GM23338 (cell line): ENCODE measurements at regions not wholly inside any gene's neighbourhood (a gene's known extent, or its start where the extent isn't known, plus 50 kb on each side); places are given as distances from the start of the nearest gene placed in this dataset.

Experiments
- ATAC-seq: fragments of 200-7000 bp; cut with Tn5 transposase; 3 replicates; pipeline ENCODE4 v1.9.1; 2020
- DNase-seq: peaks from one replicate; pipeline ENCODE4 v3.0.0-alpha.2; 2015; ENCODE audit warnings: low spot score
- H2AFZ ChIP-seq: fragments of 200-600 bp; sonication (generic); 2 replicates; pipeline ENCODE4 v1.8.0; 2016; ENCODE audit warnings: antibody characterized with exemption, mild to moderate bottlenecking, moderate library complexity
- H3F3A ChIP-seq: fragments of 200-600 bp; sonication (generic); replicated peaks from 2 replicates; pipeline ENCODE4 v1.8.0; 2017; ENCODE audit warnings: antibody characterized with exemption, mixed run types, low read depth
- H3K27ac ChIP-seq: fragments of 200-600 bp; sonication (generic); 2 replicates; pipeline ENCODE4 v1.6.1; 2016; ENCODE audit warnings: low read depth
- H3K27me3 ChIP-seq: fragments of 200-600 bp; sonication (generic); 2 replicates; pipeline ENCODE4 v1.8.0; 2016; ENCODE audit warnings: mild to moderate bottlenecking, mixed run types, moderate library complexity; ENCODE audit not compliant: insufficient read depth
- H3K36me3 ChIP-seq: fragments of 200-600 bp; sonication (generic); 2 replicates; pipeline ENCODE4 v1.8.0; 2016; ENCODE audit warnings: mild to moderate bottlenecking; ENCODE audit not compliant: insufficient read depth
- H3K4me1 ChIP-seq: fragments of 200-600 bp; sonication (generic); 2 replicates; pipeline ENCODE4 v1.8.0; 2016; ENCODE audit warnings: mild to moderate bottlenecking, moderate library complexity; ENCODE audit not compliant: insufficient read depth
- H3K4me2 ChIP-seq: fragments of 200-600 bp; sonication (generic); 2 replicates; pipeline ENCODE4 v1.7.1; 2017; ENCODE audit warnings: mixed run types
- H3K4me3 ChIP-seq: fragments of 200-600 bp; sonication (generic); 2 replicates; pipeline ENCODE4 v1.6.1; 2016; ENCODE audit warnings: mixed run types
- H3K79me2 ChIP-seq: fragments of 200-600 bp; sonication (generic); replicated peaks from 2 replicates; pipeline ENCODE4 v1.8.0; 2017; ENCODE audit warnings: mild to moderate bottlenecking; ENCODE audit not compliant: insufficient read depth
- H3K9me2 ChIP-seq: fragments of 200-600 bp; sonication (generic); 2 replicates; pipeline ENCODE4 v1.8.0; 2017; ENCODE audit not compliant: insufficient read depth
- H4K20me1 ChIP-seq: fragments of 200-600 bp; sonication (generic); replicated peaks from 2 replicates; pipeline ENCODE4 v1.8.0; 2017; ENCODE audit warnings: mild to moderate bottlenecking; ENCODE audit not compliant: insufficient read depth
- H3K27ac Mint-ChIP-seq: 2 replicates; pipeline ENCODE4 v1.8.0; 2020; ENCODE audit warnings: inconsistent platforms, mild to moderate bottlenecking, moderate library complexity, mixed read lengths
- H3K27me3 Mint-ChIP-seq: 3 replicates; pipeline ENCODE4 v1.8.0; 2022; ENCODE audit warnings: low read depth, mild to moderate bottlenecking, moderate library complexity, mixed read lengths, inconsistent platforms; ENCODE audit not compliant: insufficient read depth, poor library complexity
- H3K36me3 Mint-ChIP-seq: 3 replicates; pipeline ENCODE4 v1.8.0; 2021; ENCODE audit warnings: low read depth, mild to moderate bottlenecking, inconsistent platforms, moderate library complexity, mixed read lengths
- H3K4me1 Mint-ChIP-seq: 3 replicates; pipeline ENCODE4 v1.8.0; 2020; ENCODE audit warnings: mild to moderate bottlenecking, inconsistent platforms, mixed read lengths
- H3K4me3 Mint-ChIP-seq: 3 replicates; pipeline ENCODE4 v1.8.0; 2021; ENCODE audit warnings: moderate library complexity, mild to moderate bottlenecking, inconsistent platforms, mixed read lengths
- H3K9me3 Mint-ChIP-seq: 3 replicates; pipeline ENCODE4 v1.8.0; 2020; ENCODE audit warnings: moderate library complexity, mild to moderate bottlenecking, inconsistent platforms, mixed read lengths
- CREB1 ChIP-seq: fragments of 250-450 bp; sonication (Bioruptor Pico); IDR thresholded peaks from 2 replicates; pipeline ENCODE4 v1.5.0; 2020; ENCODE audit warnings: low read depth, mild to moderate bottlenecking, moderate library complexity
- CTCF ChIP-seq, 2 experiments: fragments of 200-600 bp in 1 of 2; sonication (generic) in 1 of 2; conservative IDR thresholded peaks; 2 replicates each; pipeline versions ENCODE4 v1.5.1 to v1.6.1; 2016 to 2017; ENCODE audit warnings: antibody characterized with exemption in 2 of 2, low read depth in 2 of 2, mild to moderate bottlenecking in 2 of 2, moderate library complexity in 1 of 2
- ETS1 ChIP-seq: IDR thresholded peaks from 2 replicates; pipeline ENCODE4 v1.6.1; 2016; ENCODE audit warnings: antibody characterized with exemption
- EZH2 ChIP-seq: fragments of 200-600 bp; sonication (generic); IDR thresholded peaks from one replicate; pipeline ENCODE4 v1.8.0; 2017; ENCODE audit warnings: antibody characterized with exemption, mild to moderate bottlenecking, low read depth; ENCODE audit not compliant: unreplicated experiment
- EZH2phosphoT487 ChIP-seq: fragments of 200-600 bp; sonication (generic); IDR thresholded peaks from one replicate; pipeline ENCODE4 v1.8.1; 2018; ENCODE audit warnings: antibody characterized with exemption; ENCODE audit not compliant: unreplicated experiment
- JUNB ChIP-seq: IDR thresholded peaks from one replicate; pipeline ENCODE4 v1.6.1; 2016; ENCODE audit warnings: antibody characterized with exemption; ENCODE audit not compliant: unreplicated experiment
- NANOG ChIP-seq: IDR thresholded peaks from 2 replicates; pipeline ENCODE4 v1.6.1; 2016; ENCODE audit warnings: antibody characterized with exemption, borderline replicate concordance
- POLR2AphosphoS5 ChIP-seq: IDR thresholded peaks from 2 replicates; pipeline ENCODE4 v1.6.1; 2016; ENCODE audit warnings: antibody characterized with exemption, low read depth
- REST ChIP-seq: IDR thresholded peaks from one replicate; pipeline ENCODE4 v1.6.1; 2018; ENCODE audit warnings: antibody characterized with exemption; ENCODE audit not compliant: unreplicated experiment
- STAT1 ChIP-seq: IDR thresholded peaks from one replicate; pipeline ENCODE4 v1.6.1; 2016; ENCODE audit warnings: antibody characterized with exemption; ENCODE audit not compliant: unreplicated experiment
- ZNF114 ChIP-seq: fragments of 250-450 bp; sonication (Bioruptor Pico); IDR thresholded peaks from 2 replicates; pipeline ENCODE4 v1.5.0; 2020; ENCODE audit warnings: mild to moderate bottlenecking, moderate library complexity
- ZNF331 ChIP-seq: fragments of 250-450 bp; sonication (Bioruptor Pico); IDR thresholded peaks from 2 replicates; pipeline ENCODE4 v1.5.0; 2020; ENCODE audit warnings: low read depth, mild to moderate bottlenecking, moderate library complexity
- ZNF462 ChIP-seq: fragments of 250-450 bp; sonication (Bioruptor Pico); IDR thresholded peaks from 2 replicates; pipeline ENCODE4 v1.5.0; 2020; ENCODE audit warnings: mild to moderate bottlenecking, moderate library complexity

GRCh38 chr16:85504242-85504641, 108.9 kb upstream of the GSE1 start:
- Histone ChIP-seq H3K79me2 (no peaks in the 10 kb centered on the region), H4K20me1 (0 out of 2 replicates have a peak, but pooled peaks cover 4% of the 10 kb centered on the region), H3K27ac (no peak overlapping the region), H2AFZ (no peak overlapping the region), H3K4me3 (no peak overlapping the region), H3K4me2 (no peak overlapping the region), H3K27me3 (no peaks in the 10 kb centered on the region), H3K9me2 (no peaks in the 10 kb centered on the region), H3K4me1 (peaks cover 8% of the 10 kb centered on the region; the same call in 1 of the 2 replicates), H3F3A (no peaks in the 10 kb centered on the region), H3K36me3 (no peaks in the 10 kb centered on the region)
- H3K36me3 Mint-ChIP-seq: no peaks in the 10 kb centered on the region
- ATAC-seq (no peak), DNase-seq (no peak)
- no peaks in the 10 kb centered on the region for H3K9me3 Mint-ChIP-seq
- H3K4me3 Mint-ChIP-seq: no peak overlapping the region
- H3K27ac Mint-ChIP-seq: no peak overlapping the region; the same call in 1 of the 2 replicates
- peaks cover 26% of the 10 kb centered on the region for H3K4me1 Mint-ChIP-seq
- H3K27me3 Mint-ChIP-seq: peaks cover 13% of the 10 kb centered on the region
- TF ChIP-seq CREB1 (CRISPR knock-in tag) (no peak), ETS1 (no peak), ZNF114 (CRISPR knock-in tag) (no peak), STAT1 (no peak), EZH2phosphoT487 (no peak), REST (no peak), ZNF462 (CRISPR knock-in tag) (no peak), POLR2AphosphoS5 (no peak), JUNB (no peak), ZNF331 (no peak), CTCF (conservative IDR thresholded peaks at IDR 0.05; ENCODE audit: low read depth in 2 of 2) (no peak), EZH2 (no peak), NANOG (no peak)
